Left ventricle myocardium inferior (tissue), 1 donor: ENCODE measurements at regions not wholly inside any gene's neighbourhood (a gene's known extent, or its start where the extent isn't known, plus 50 kb on each side); places are given as distances from the start of the nearest gene placed in this dataset.

Experiments
- DNase-seq: peaks from one replicate; pipeline ENCODE4 v3.0.0-alpha.2; 2020
- H3K27ac ChIP-seq: fragments of 200-600 bp; replicated peaks from 2 replicates; pipeline ENCODE4 v1.8.0; 2021
- H3K27me3 ChIP-seq: fragments of 200-600 bp; 2 replicates; pipeline ENCODE4 v1.8.0; 2021; ENCODE audit warnings: low read depth
- H3K36me3 ChIP-seq: fragments of 200-600 bp; 2 replicates; pipeline ENCODE4 v1.8.0; 2021
- H3K4me1 ChIP-seq: fragments of 200-600 bp; 2 replicates; pipeline ENCODE4 v1.8.0; 2021
- H3K4me3 ChIP-seq: fragments of 200-600 bp; 2 replicates; pipeline ENCODE4 v1.8.0; 2021; ENCODE audit warnings: mild to moderate bottlenecking, moderate library complexity
- H3K9me3 ChIP-seq: fragments of 200-600 bp; replicated peaks from 2 replicates; pipeline ENCODE4 v1.8.0; 2021
- CTCF ChIP-seq: fragments of 200-600 bp; IDR thresholded peaks from 2 replicates; pipeline ENCODE4 v1.8.0; 2021; ENCODE audit warnings: antibody characterized with exemption, mild to moderate bottlenecking, borderline replicate concordance
- intact Hi-C: fragments of 100-400 bp; cut with micrococcal nuclease; formaldehyde crosslinking; loops from one replicate; pipeline ENCODE4 v1.11.0; 2022
- donor health status: DM: no; HTN: yes; CAD: no; lungs with severe emphysema.

GRCh38 chr1:67532452-67533216 lies 102.4 kb upstream of the SERBP1 start:
- no peaks in the 10 kb centered on the region for H3K27me3 ChIP-seq
- TF ChIP-seq CTCF = peak; percentile 84
- H3K4me1 ChIP-seq = peaks cover 10% of the 10 kb centered on the region
- intact Hi-C loops = loop anchor here (5.0 kb wide), 1 partner anchor 230 kb away; no protein-coding TSS in a partner anchor
- H3K4me3 ChIP-seq = no peak overlapping the region
- H3K27ac ChIP-seq = no peak overlapping the region
- DNase-seq = no peak
- no peaks in the 10 kb centered on the region for H3K36me3 ChIP-seq
- H3K9me3 ChIP-seq = no peaks in the 10 kb centered on the region

DNA sequence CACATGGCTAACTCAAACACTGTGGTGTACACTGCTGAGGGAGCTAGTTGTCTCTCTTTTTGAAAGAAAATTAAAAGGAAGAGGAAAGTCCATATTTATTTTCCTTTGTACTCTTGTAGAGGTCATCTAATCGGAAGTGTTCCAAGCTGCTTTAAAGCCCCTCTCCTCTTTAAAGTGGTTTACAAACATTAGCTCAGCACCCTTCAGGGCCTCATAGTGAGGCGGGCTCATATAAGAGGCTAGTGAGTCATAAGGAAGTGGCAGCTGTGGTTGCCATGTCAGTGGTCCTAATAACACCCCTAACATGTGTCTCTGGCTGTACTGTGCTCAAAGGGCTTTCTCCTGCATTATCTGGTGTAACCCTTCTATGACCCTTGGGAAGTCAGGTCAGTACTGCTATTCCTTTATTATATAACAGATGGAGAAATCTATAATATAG lies 104.4 kb upstream of the SERBP1 start:
- no peak for TF ChIP-seq CTCF
- Histone ChIP-seq H3K9me3 (no peaks in the 10 kb centered on the region), H3K36me3 (no peaks in the 10 kb centered on the region), H3K27me3 (no peaks in the 10 kb centered on the region), H3K27ac (no peak overlapping the region), H3K4me1 (peaks cover 14% of the 10 kb centered on the region), H3K4me3 (no peak overlapping the region)
- no peak for DNase-seq
- intact Hi-C loops = loop anchor here (5.0 kb wide), 1 partner anchor 228 kb away; no protein-coding TSS in a partner anchor

GRCh38 chr1:67535474-67535873 lies 105.3 kb upstream of the SERBP1 start:
- intact Hi-C loops = no loop called here
- H3K4me1 ChIP-seq = peaks cover 14% of the 10 kb centered on the region
- peak; percentile 71 for DNase-seq
- no peaks in the 10 kb centered on the region for H3K36me3 ChIP-seq
- no peaks in the 10 kb centered on the region for H3K27me3 ChIP-seq
- TF ChIP-seq CTCF = peak; percentile 92
- no peak overlapping the region for H3K27ac ChIP-seq
- no peaks in the 10 kb centered on the region for H3K9me3 ChIP-seq
- H3K4me3 ChIP-seq = no peak overlapping the region

DNA sequence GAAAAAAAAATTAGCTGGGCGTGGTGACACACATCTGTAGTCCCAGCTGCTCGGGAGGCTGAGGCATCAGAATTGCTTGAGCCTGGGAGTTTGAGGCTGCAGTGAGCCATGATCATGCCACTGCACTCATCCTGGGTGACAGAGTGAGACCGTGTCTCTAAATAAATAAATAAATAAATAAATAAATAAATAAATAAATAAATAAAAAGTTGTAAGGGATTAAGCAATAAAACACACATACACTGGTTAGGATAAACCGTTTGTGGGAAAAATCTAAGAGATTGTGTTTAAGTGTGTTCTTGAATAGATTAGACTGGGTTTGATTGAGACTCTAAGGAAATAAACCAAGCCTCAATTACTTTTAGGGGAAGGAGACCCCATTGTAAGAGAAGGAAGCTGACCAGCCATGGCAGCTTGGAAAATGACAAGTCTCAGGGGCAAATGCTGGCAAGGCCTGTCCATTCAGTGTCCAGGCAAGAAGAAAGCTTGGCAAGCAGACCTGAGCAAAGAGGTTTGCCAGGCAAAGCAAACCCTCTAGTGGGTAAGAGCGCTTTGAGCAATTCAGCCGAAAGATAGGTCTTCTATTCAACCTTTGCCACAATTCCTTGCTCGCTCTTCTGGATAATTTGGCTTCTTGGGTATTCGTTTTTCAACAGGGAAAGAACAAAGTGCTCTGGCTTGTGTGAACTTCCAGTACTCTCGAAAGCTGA lies 106.9 kb upstream of the SERBP1 start:
- H3K4me1 ChIP-seq = peaks cover 14% of the 10 kb centered on the region
- H3K4me3 ChIP-seq = no peak overlapping the region
- H3K36me3 ChIP-seq = no peaks in the 10 kb centered on the region
- peak overlapping the region; percentile 53 for H3K27ac ChIP-seq
- no peaks in the 10 kb centered on the region for H3K27me3 ChIP-seq
- no peak for DNase-seq
- peak; percentile 15 for TF ChIP-seq CTCF
- no peaks in the 10 kb centered on the region for H3K9me3 ChIP-seq
- intact Hi-C loops = no loop called here

GRCh38 chr1:67537667-67538018 lies 107.4 kb upstream of the SERBP1 start:
- H3K4me1 ChIP-seq = peaks cover 14% of the 10 kb centered on the region
- no peaks in the 10 kb centered on the region for H3K36me3 ChIP-seq
- H3K27me3 ChIP-seq = no peaks in the 10 kb centered on the region
- no peak for TF ChIP-seq CTCF
- DNase-seq = no peak
- H3K4me3 ChIP-seq = no peak overlapping the region
- intact Hi-C loops = no loop called here
- H3K27ac ChIP-seq = peak overlapping the region; percentile 53
- no peaks in the 10 kb centered on the region for H3K9me3 ChIP-seq
